Fibroblast of pulmonary artery (primary cell): ENCODE measurements at regions not wholly inside any gene's neighbourhood (a gene's known extent, or its start where the extent isn't known, plus 50 kb on each side); places are given as distances from the start of the nearest gene placed in this dataset.

Experiments
- DNase-seq: peaks from one replicate; pipeline ENCODE4 v3.0.0-alpha.2; 2010; ENCODE audit warnings: low read depth
- H3K4me3 ChIP-seq: replicated peaks from 2 replicates; pipeline ENCODE4 v1.5.1; 2011; ENCODE audit warnings: low read depth, mild to moderate bottlenecking, control low read depth, low read length, moderate library complexity
- CTCF ChIP-seq: IDR thresholded peaks from 2 replicates; pipeline ENCODE4 v1.5.1; 2011; ENCODE audit warnings: mild to moderate bottlenecking, control low read depth, low read length, inconsistent platforms; ENCODE audit errors: missing control alignments

GRCh38 chr7:34365011-34365410 is 293.0 kb upstream of the NPSR1 start:
- no peak overlapping the region for H3K4me3 ChIP-seq
- no peak for TF ChIP-seq CTCF
- DNase-seq, result no peak

GRCh38 chr7:34365611-34366010 is 292.4 kb upstream of the NPSR1 start:
- no peak overlapping the region for H3K4me3 ChIP-seq
- DNase-seq, result no peak
- no peak for TF ChIP-seq CTCF

- no peak for TF ChIP-seq CTCF
- no peak for DNase-seq
- no peak overlapping the region for H3K4me3 ChIP-seq
These were observed 286.1 kb upstream of the NPSR1 start for GRCh38 chr7:34371922-34372321.

- no peak overlapping the region for H3K4me3 ChIP-seq
- TF ChIP-seq CTCF, result no peak
- DNase-seq, result no peak
These were observed 284.1 kb upstream of the NPSR1 start for GRCh38 chr7:34373940-34374339.

- DNase-seq, result no peak
- TF ChIP-seq CTCF, result no peak
- no peak overlapping the region for H3K4me3 ChIP-seq
These were observed 275.7 kb upstream of the NPSR1 start for GRCh38 chr7:34382166-34382893.

- H3K4me3 ChIP-seq, result no peak overlapping the region
- no peak for TF ChIP-seq CTCF
- no peak for DNase-seq
These were observed 272.6 kb upstream of the NPSR1 start for GRCh38 chr7:34385384-34385783.
